ENCODE measurements at regions not wholly inside any gene's neighbourhood (a gene's known extent, or its start where the extent isn't known, plus 50 kb on each side); places are given as distances from the start of the nearest gene placed in this dataset.

DNA sequence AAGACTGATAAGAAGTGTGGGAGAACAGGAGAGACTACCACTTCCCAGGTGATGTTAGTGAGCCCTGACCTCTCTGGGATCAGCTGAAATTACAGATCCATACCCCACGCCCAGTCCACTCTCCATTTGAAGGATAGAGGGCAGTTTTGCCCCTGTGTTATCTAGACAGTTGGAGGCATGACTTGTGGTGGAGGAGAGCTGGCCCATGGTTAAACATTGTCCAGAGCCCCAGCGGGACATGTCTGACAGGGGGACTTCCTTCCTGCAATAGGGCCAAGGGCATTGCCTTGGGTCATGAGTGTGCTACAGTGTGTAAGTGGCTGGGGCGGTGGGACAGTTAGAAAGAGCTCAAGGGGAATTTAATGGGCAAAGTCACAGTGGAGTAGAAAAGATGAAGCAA, 181.1 kb downstream of the MID1IP1 start:
- Histone ChIP-seq H3K79me2 (replicated peaks; ENCODE audit: insufficient read depth, low read length) (no peaks in the 10 kb centered on the region), H3K9me3 (ENCODE audit: low read length) (no peaks in the 10 kb centered on the region), H2AFZ (ENCODE audit: low read depth, low read length) (no peak overlapping the region), H3K4me3 (ENCODE audit: low read length) (no peak overlapping the region), H3K9me2 (ENCODE audit: insufficient read depth, low read length) (no peaks in the 10 kb centered on the region), H3K36me3 (ENCODE audit: insufficient read depth, low read length) (no peaks in the 10 kb centered on the region), H3F3A (ENCODE audit: insufficient read depth, low read length, poor library complexity, severe bottlenecking) (no peaks in the 10 kb centered on the region), H3K27me3 (ENCODE audit: insufficient read depth, low read depth, low read length) (no peaks in the 10 kb centered on the region), H4K20me1 (ENCODE audit: insufficient read depth) (no peaks in the 10 kb centered on the region), H3K27ac (ENCODE audit: low read length) (no peak overlapping the region), H3K9ac (ENCODE audit: low read length) (no peak overlapping the region), H3K4me2 (ENCODE audit: low read length) (no peak overlapping the region)
- TF ChIP-seq, protein P1, sequence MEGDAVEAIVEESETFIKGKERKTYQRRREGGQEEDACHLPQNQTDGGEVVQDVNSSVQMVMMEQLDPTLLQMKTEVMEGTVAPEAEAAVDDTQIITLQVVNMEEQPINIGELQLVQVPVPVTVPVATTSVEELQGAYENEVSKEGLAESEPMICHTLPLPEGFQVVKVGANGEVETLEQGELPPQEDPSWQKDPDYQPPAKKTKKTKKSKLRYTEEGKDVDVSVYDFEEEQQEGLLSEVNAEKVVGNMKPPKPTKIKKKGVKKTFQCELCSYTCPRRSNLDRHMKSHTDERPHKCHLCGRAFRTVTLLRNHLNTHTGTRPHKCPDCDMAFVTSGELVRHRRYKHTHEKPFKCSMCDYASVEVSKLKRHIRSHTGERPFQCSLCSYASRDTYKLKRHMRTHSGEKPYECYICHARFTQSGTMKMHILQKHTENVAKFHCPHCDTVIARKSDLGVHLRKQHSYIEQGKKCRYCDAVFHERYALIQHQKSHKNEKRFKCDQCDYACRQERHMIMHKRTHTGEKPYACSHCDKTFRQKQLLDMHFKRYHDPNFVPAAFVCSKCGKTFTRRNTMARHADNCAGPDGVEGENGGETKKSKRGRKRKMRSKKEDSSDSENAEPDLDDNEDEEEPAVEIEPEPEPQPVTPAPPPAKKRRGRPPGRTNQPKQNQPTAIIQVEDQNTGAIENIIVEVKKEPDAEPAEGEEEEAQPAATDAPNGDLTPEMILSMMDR (IDR thresholded peaks at IDR 0.05; ENCODE audit: poor library complexity, severe bottlenecking): no peak
- no peak for TF ChIP-seq RAD21 (conservative IDR thresholded peaks at IDR 0.05)

DNA sequence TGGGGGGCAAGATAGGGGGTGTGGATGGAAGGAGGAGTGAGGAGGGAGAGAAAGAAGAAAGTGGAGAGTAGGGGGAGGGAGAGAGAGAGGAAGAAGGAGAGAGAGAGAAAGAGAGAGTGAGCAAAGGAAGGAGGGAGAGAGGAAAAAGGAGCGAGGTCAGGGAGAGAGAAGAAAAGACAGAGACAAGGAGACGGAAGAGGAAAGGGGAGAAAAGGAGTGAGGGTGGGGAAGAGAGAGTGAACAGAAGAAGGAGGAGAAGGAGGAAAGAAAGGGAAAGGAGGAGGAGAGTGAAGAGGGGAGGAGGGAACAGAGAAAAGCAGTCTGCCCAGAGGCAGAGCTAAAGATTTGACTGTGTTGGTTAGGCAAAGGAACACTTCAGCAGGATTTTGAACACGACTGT, 181.6 kb downstream of the MID1IP1 start:
- TF ChIP-seq RAD21 (conservative IDR thresholded peaks at IDR 0.05): no peak
- no peak for TF ChIP-seq EZH2 (IDR thresholded peaks at IDR 0.05; ENCODE audit: borderline replicate concordance, insufficient read depth, low read length, poor library complexity, severe bottlenecking)
- no peak for TF ChIP-seq POLR2AphosphoS5 (IDR thresholded peaks at IDR 0.05)
- no peak for TF ChIP-seq SMC3 (conservative IDR thresholded peaks at IDR 0.05; ENCODE audit: poor library complexity)
- no peak for TF ChIP-seq MXI1 (conservative IDR thresholded peaks at IDR 0.05; ENCODE audit: poor library complexity, severe bottlenecking)
- no peak for TF ChIP-seq EP300 (conservative IDR thresholded peaks at IDR 0.05; ENCODE audit: poor library complexity, severe bottlenecking)
- TF ChIP-seq, protein P1 (IDR thresholded peaks at IDR 0.05; ENCODE audit: poor library complexity, severe bottlenecking): no peak
- no peak for TF ChIP-seq TAF1 (IDR thresholded peaks at IDR 0.05; ENCODE audit: low read depth)
- TF ChIP-seq, protein P2, sequence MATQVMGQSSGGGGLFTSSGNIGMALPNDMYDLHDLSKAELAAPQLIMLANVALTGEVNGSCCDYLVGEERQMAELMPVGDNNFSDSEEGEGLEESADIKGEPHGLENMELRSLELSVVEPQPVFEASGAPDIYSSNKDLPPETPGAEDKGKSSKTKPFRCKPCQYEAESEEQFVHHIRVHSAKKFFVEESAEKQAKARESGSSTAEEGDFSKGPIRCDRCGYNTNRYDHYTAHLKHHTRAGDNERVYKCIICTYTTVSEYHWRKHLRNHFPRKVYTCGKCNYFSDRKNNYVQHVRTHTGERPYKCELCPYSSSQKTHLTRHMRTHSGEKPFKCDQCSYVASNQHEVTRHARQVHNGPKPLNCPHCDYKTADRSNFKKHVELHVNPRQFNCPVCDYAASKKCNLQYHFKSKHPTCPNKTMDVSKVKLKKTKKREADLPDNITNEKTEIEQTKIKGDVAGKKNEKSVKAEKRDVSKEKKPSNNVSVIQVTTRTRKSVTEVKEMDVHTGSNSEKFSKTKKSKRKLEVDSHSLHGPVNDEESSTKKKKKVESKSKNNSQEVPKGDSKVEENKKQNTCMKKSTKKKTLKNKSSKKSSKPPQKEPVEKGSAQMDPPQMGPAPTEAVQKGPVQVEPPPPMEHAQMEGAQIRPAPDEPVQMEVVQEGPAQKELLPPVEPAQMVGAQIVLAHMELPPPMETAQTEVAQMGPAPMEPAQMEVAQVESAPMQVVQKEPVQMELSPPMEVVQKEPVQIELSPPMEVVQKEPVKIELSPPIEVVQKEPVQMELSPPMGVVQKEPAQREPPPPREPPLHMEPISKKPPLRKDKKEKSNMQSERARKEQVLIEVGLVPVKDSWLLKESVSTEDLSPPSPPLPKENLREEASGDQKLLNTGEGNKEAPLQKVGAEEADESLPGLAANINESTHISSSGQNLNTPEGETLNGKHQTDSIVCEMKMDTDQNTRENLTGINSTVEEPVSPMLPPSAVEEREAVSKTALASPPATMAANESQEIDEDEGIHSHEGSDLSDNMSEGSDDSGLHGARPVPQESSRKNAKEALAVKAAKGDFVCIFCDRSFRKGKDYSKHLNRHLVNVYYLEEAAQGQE (IDR thresholded peaks at IDR 0.05; ENCODE audit: borderline replicate concordance): no peak

More for the DNA sequence above, 181.6 kb downstream of the MID1IP1 start:
- Histone ChIP-seq H3K9me3 (ENCODE audit: low read length) (no peaks in the 10 kb centered on the region), H3F3A (ENCODE audit: insufficient read depth, low read length, poor library complexity, severe bottlenecking) (no peaks in the 10 kb centered on the region), H4K20me1 (ENCODE audit: insufficient read depth) (no peaks in the 10 kb centered on the region), H3K27me3 (ENCODE audit: insufficient read depth, low read depth, low read length) (no peaks in the 10 kb centered on the region), H3K36me3 (ENCODE audit: insufficient read depth, low read length) (no peaks in the 10 kb centered on the region), H3K4me2 (ENCODE audit: low read length) (no peak overlapping the region), H3K4me3 (ENCODE audit: low read length) (no peak overlapping the region), H3K9ac (ENCODE audit: low read length) (no peak overlapping the region), H3K9me2 (ENCODE audit: insufficient read depth, low read length) (no peaks in the 10 kb centered on the region), H3K27ac (ENCODE audit: low read length) (no peak overlapping the region), H2AFZ (ENCODE audit: low read depth, low read length) (no peak overlapping the region), H3K79me2 (replicated peaks; ENCODE audit: insufficient read depth, low read length) (no peaks in the 10 kb centered on the region)
